H1 (cell line): ENCODE measurements at regions not wholly inside any gene's neighbourhood (a gene's known extent, or its start where the extent isn't known, plus 50 kb on each side); places are given as distances from the start of the nearest gene placed in this dataset.

Experiments used
- ATF2 ChIP-seq: IDR thresholded peaks from 2 replicates; pipeline ENCODE4 v1.6.1; 2012; ENCODE audit warnings: low read length, inconsistent platforms
- ATF3 ChIP-seq: IDR thresholded peaks from 2 replicates; pipeline ENCODE4 v1.6.1; 2011; ENCODE audit warnings: low read depth, mild to moderate bottlenecking, low read length; ENCODE audit not compliant: insufficient read depth
- CHD2 ChIP-seq: IDR thresholded peaks from 2 replicates; pipeline ENCODE4 v1.6.1; 2012; ENCODE audit warnings: low read length, improper control_type of control experiment
- CREB1 ChIP-seq: IDR thresholded peaks from 2 replicates; pipeline ENCODE4 v1.6.1; 2012; ENCODE audit warnings: inconsistent platforms
- CTCF ChIP-seq, 3 experiments: IDR thresholded peaks; 1 replicate in 2 of 3; 2 replicates in 1 of 3; pipeline versions ENCODE4 v1.5.1 to v1.6.1; 2011; ENCODE audit warnings: low read length in 3 of 3, mild to moderate bottlenecking in 3 of 3, inconsistent platforms in 2 of 3, low read depth in 1 of 3, moderate library complexity in 1 of 3; ENCODE audit not compliant: insufficient read depth in 1 of 3; ENCODE audit errors: control extremely low read depth in 1 of 3
- EZH2 ChIP-seq: fragments of 200-600 bp; sonication (generic); IDR thresholded peaks from 2 replicates; pipeline ENCODE4 v1.7.1; 2012; ENCODE audit warnings: low read depth, mild to moderate bottlenecking, moderate library complexity, low read length, inconsistent platforms; ENCODE audit not compliant: severe bottlenecking
- KDM5A ChIP-seq: fragments of 200-600 bp; IDR thresholded peaks from 2 replicates; pipeline ENCODE4 v1.7.1; 2012; ENCODE audit warnings: mild to moderate bottlenecking, low read length, inconsistent platforms, mixed read lengths
- POLR2A ChIP-seq, 2 experiments: IDR thresholded peaks; 1 replicate in 1 of 2; 2 replicates in 1 of 2; pipeline ENCODE4 v1.6.1; 2011; ENCODE audit warnings: low read depth in 2 of 2, low read length in 2 of 2, mild to moderate bottlenecking in 2 of 2; ENCODE audit errors: control extremely low read depth in 1 of 2
- POLR2AphosphoS5 ChIP-seq: IDR thresholded peaks from 2 replicates; pipeline ENCODE4 v1.6.1; 2011; ENCODE audit warnings: low read depth, low read length
- SIN3A ChIP-seq, 2 experiments: IDR thresholded peaks in 1 of 2; conservative IDR thresholded peaks in 1 of 2; 2 replicates each; pipeline ENCODE4 v1.6.1; 2011 to 2012; ENCODE audit warnings: low read length in 2 of 2, improper control_type of control experiment in 1 of 2, low read depth in 1 of 2, mild to moderate bottlenecking in 1 of 2

DNA sequence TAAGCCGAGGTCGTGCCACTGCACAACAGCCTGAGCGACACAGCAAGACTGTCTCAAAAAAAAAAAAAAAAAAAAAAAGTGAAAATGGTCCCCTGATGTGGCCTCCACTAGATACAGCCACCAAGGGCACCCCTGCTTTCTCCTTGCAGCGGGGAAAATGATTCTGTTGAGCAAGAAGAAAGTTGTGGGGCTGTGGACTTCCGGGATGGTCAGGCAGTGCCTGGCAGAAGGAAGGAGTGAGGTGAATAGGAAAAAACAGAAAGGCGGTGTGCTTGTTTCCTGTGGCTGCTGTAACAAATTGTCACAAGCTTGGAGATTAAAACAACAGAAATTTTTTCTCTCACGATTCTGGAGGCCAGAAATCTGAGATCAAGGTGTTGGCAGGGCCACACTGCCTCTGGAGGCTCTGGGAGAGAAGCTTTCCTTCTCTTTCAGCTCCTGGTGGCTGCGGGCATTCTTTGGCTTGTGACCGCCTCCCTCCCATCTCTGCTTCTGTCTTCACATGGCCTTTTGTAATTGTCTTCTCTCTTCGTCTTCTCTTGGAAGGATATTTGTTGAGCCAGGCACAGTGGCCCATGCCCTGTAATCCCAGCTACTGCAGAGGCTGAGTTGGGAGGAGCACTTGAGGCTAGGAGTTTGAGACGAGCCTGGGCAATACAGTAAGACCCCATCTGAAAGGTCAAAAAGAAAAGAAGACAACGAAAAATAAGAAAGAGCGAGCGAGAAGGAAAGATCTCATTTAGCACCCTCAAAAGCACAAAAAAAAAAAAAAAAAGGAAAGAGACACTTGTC, 116.6 kb upstream of the MED13L start:
- no peak for TF ChIP-seq POLR2AphosphoS5
- TF ChIP-seq CREB1, result no peak
- no peak for TF ChIP-seq KDM5A
- no peak for TF ChIP-seq ATF2
- TF ChIP-seq POLR2A (IDR thresholded peaks at IDR 0.05; ENCODE audit: control extremely low read depth in 1 of 2, low read depth in 2 of 2, low read length in 2 of 2), result no peak
- TF ChIP-seq CTCF (IDR thresholded peaks at IDR 0.05; ENCODE audit: control extremely low read depth in 1 of 3, insufficient read depth in 1 of 3, low read depth in 1 of 3, low read length in 3 of 3), result no peak
- TF ChIP-seq ATF3, result no peak
- TF ChIP-seq EZH2, result no peak
- no peak for TF ChIP-seq CHD2
- TF ChIP-seq SIN3A (conservative IDR thresholded peaks at IDR 0.05 in 1 of 2, IDR thresholded peaks at IDR 0.05 in 1 of 2; ENCODE audit: low read depth in 1 of 2, low read length in 2 of 2), result no peak
